ENCODE measurements at regions not wholly inside any gene's neighbourhood (a gene's known extent, or its start where the extent isn't known, plus 50 kb on each side); places are given as distances from the start of the nearest gene placed in this dataset.

GRCh38 chr11:121383716-121384115 lies 68.4 kb upstream of the SORL1 start:
- no peak overlapping the region for H3K4me3 ChIP-seq (ENCODE audit: low read depth, low read length)
- DNase-seq (ENCODE audit: low read depth): no peak
- no peak for TF ChIP-seq CTCF (IDR thresholded peaks at IDR 0.05; ENCODE audit: insufficient read depth, low read depth, low read length)

GRCh38 chr11:121385688-121386087 lies 66.4 kb upstream of the SORL1 start:
- H3K4me3 ChIP-seq (ENCODE audit: low read depth, low read length): no peak overlapping the region
- TF ChIP-seq CTCF (IDR thresholded peaks at IDR 0.05; ENCODE audit: insufficient read depth, low read depth, low read length): no peak
- DNase-seq (ENCODE audit: low read depth): no peak
